Thyroid gland (tissue), 4 donors: ENCODE measurements at regions not wholly inside any gene's neighbourhood (a gene's known extent, or its start where the extent isn't known, plus 50 kb on each side); places are given as distances from the start of the nearest gene placed in this dataset.

Experiments
- CTCF ChIP-seq, 6 experiments: fragments of 200-600 bp in 3 of 6; fragments of 450-650 bp in 3 of 6; sonication (generic) in 3 of 6; IDR thresholded peaks; one replicate each; pipeline ENCODE4 v1.5.1; 2016 to 2019; ENCODE audit warnings: antibody characterized with exemption in 6 of 6, mild to moderate bottlenecking in 2 of 6, inconsistent platforms in 1 of 6, moderate library complexity in 1 of 6
- POLR2A ChIP-seq, 2 donors: fragments of 450-650 bp; IDR thresholded peaks; one replicate each; pipeline ENCODE4 v1.6.1; 2017; ENCODE audit warnings: antibody characterized with exemption in 2 of 2, mild to moderate bottlenecking in 2 of 2, moderate library complexity in 1 of 2

- TF ChIP-seq CTCF (IDR thresholded peaks at IDR 0.05) (no peak), POLR2A (IDR thresholded peaks at IDR 0.05) (no peak)
These were observed 242.9 kb downstream of the KCNJ3 start for GRCh38 chr2:154941379-154941778.
